NCI-H1417 (cell line): ENCODE measurements at regions not wholly inside any gene's neighbourhood (a gene's known extent, or its start where the extent isn't known, plus 50 kb on each side); places are given as distances from the start of the nearest gene placed in this dataset.
A peak's percentile ranks its signal among the peaks of the same experiment; 100 is the strongest.
"Not testable (repeated sequence)": the region's sequence is repeated elsewhere in the genome, so short reads cannot be mapped to it uniquely, and the experiment has no call there.

Experiments
- DNase-seq, 3 experiments: peaks; one replicate each; lab custom pipeline; 2025; lab: John Stamatoyannopoulos, UW

GRCh38 chrX:99988532-99988931, 421.5 kb downstream of the PCDH19 start:
- not testable (repeated sequence) for DNase-seq

GRCh38 chrX:99973572-99974226, 436.4 kb downstream of the PCDH19 start:
- no peak for DNase-seq

- DNase-seq = no peak
Measured at GRCh38 chrX:99939883-99940232, 470.2 kb downstream of the PCDH19 start.

GRCh38 chrX:99939206-99939882, 470.7 kb downstream of the PCDH19 start:
- DNase-seq = not testable (repeated sequence)

- DNase-seq = no peak
Measured at GRCh38 chrX:99938464-99938863, 471.6 kb downstream of the PCDH19 start.

GRCh38 chrX:99933865-99934264, 476.2 kb downstream of the PCDH19 start:
- DNase-seq = no peak

- DNase-seq = peak in 2 of 3 experiments; percentile 42 to 87
Measured at GRCh38 chrX:99914635-99915034, 495.4 kb downstream of the PCDH19 start.

GRCh38 chrX:99913611-99914010, 496.5 kb downstream of the PCDH19 start:
- no peak for DNase-seq

- no peak for DNase-seq
Measured at GRCh38 chrX:99909946-99910345, 500.1 kb downstream of the PCDH19 start.

- DNase-seq = no peak
Measured at GRCh38 chrX:99901091-99901490, 509.0 kb downstream of the PCDH19 start.

GRCh38 chrX:99887918-99888317, 522.2 kb downstream of the PCDH19 start:
- no peak for DNase-seq

- DNase-seq = peak in 1 of 3 experiments; percentile 6
Measured at GRCh38 chrX:99857455-99857854, 552.6 kb downstream of the PCDH19 start.

GRCh38 chrX:99833821-99834220, 576.3 kb downstream of the PCDH19 start:
- no peak for DNase-seq

GRCh38 chrX:99820197-99820596, 589.9 kb downstream of the PCDH19 start:
- no peak for DNase-seq

- no peak for DNase-seq
Measured at GRCh38 chrX:99800016-99800415, 610.1 kb downstream of the PCDH19 start.

GRCh38 chrX:99798936-99799335, 611.1 kb downstream of the PCDH19 start:
- no peak for DNase-seq

- peak in 1 of 3 experiments; percentile 4 for DNase-seq
Measured at GRCh38 chrX:99795495-99795894, 614.6 kb downstream of the PCDH19 start.

GRCh38 chrX:99782516-99783040, 627.5 kb downstream of the PCDH19 start:
- no peak for DNase-seq

- DNase-seq = no peak
Measured at GRCh38 chrX:99777912-99778311, 632.2 kb downstream of the PCDH19 start.

- no peak for DNase-seq
Measured at GRCh38 chrX:99761731-99762130, 648.3 kb downstream of the PCDH19 start.

GRCh38 chrX:99752776-99753175, 657.3 kb downstream of the PCDH19 start:
- no peak for DNase-seq

GRCh38 chrX:99750721-99751120, 659.4 kb downstream of the PCDH19 start:
- no peak for DNase-seq

GRCh38 chrX:99722094-99722493, 688.0 kb downstream of the PCDH19 start:
- DNase-seq = no peak

GRCh38 chrX:99719140-99719539, 690.9 kb downstream of the PCDH19 start:
- DNase-seq = no peak
